HCT116 (cell line): ENCODE measurements at regions not wholly inside any gene's neighbourhood (a gene's known extent, or its start where the extent isn't known, plus 50 kb on each side); places are given as distances from the start of the nearest gene placed in this dataset.

Experiments used
- ATAC-seq: fragments of 200-7000 bp; cut with Tn5 transposase; 2 replicates; pipeline ENCODE4 v1.9.1; 2020; ENCODE audit warnings: mild to moderate bottlenecking, moderate library complexity
- BruUV-seq: library from RNA; stranded (reverse); fragments of 400-500 nt; replicated peaks from 2 replicates; lab custom pipeline; 2021; lab: Mats Ljungman, UMichigan
- CTCF ChIA-PET: fragments of 300-600 bp; sonication (Branson Sonifier 250); formaldehyde crosslinking; loops from one replicate; lab custom pipeline; 2021; ENCODE audit warnings: antibody characterized with exemption; lab: Charles Lee
- POLR2A ChIA-PET: fragments of 300-600, 350-600 bp; sonication (Branson Sonifier 250); formaldehyde crosslinking; loops from one replicate; lab custom pipeline; 2021; ENCODE audit warnings: antibody characterized with exemption; lab: Charles Lee
- RAD21 ChIA-PET, 2 experiments: fragments of 300-600 bp; sonication (Branson Sonifier 250); formaldehyde crosslinking; loops; one replicate each; lab custom pipeline; 2023; ENCODE audit warnings: low total read pairs in 2 of 2; ENCODE audit not compliant: uncharacterized antibody in 2 of 2, unreplicated experiment in 2 of 2, low non-redundant PET in 1 of 2; lab: Charles Lee
- DNase-seq: peaks from one replicate; pipeline ENCODE4 v3.0.0-alpha.2; 2010; ENCODE audit warnings: low read depth, low spot score
- H2AFZ ChIP-seq: fragments of 200-600 bp; shearing (Covaris generic), sonication (generic); 2 replicates; pipeline ENCODE4 v1.6.1; 2017; ENCODE audit warnings: low read depth, mixed run types, mixed read lengths, antibody characterized with exemption, low read length; ENCODE audit not compliant: poor library complexity, severe bottlenecking
- H3K27ac ChIP-seq: 2 replicates; pipeline ENCODE4 v1.5.1; 2012; ENCODE audit warnings: low read depth, low read length
- H3K27me3 ChIP-seq: fragments of 200-600 bp; sonication (generic); 2 replicates; pipeline ENCODE4 v1.6.1; 2016; ENCODE audit warnings: mixed run types, low read length, mixed read lengths; ENCODE audit not compliant: insufficient read depth
- H3K36me3 ChIP-seq, 2 experiments: fragments of 200-500 bp in 1 of 2; fragments of 200-600 bp in 1 of 2; sonication (Bioruptor generic) in 1 of 2; sonication (generic) in 1 of 2; 2 replicates each; pipeline versions ENCODE4 v1.5.1 to v1.6.1; 2014 to 2016; ENCODE audit warnings: low read length in 2 of 2, inconsistent platforms in 1 of 2, mixed read lengths in 1 of 2, mixed run types in 1 of 2; ENCODE audit not compliant: insufficient read depth in 2 of 2, control insufficient read depth in 1 of 2
- H3K4me1 ChIP-seq, 2 experiments: fragments of 200-600 bp in 1 of 2; sonication (generic) in 1 of 2; 2 replicates each; pipeline versions ENCODE4 v1.5.1 to v1.6.1; 2012 to 2017; ENCODE audit warnings: low read length in 2 of 2, inconsistent platforms in 1 of 2, mild to moderate bottlenecking in 1 of 2, mixed read lengths in 1 of 2, mixed run types in 1 of 2, moderate library complexity in 1 of 2; ENCODE audit not compliant: insufficient read depth in 2 of 2, control insufficient read depth in 1 of 2
- H3K4me2 ChIP-seq: fragments of 200-600 bp; sonication (generic); 2 replicates; pipeline ENCODE4 v1.6.1; 2017; ENCODE audit warnings: mixed run types, low read length, mixed read lengths
- H3K4me3 ChIP-seq, 2 experiments: fragments of 200-600 bp in 1 of 2; sonication (generic) in 1 of 2; replicated peaks in 1 of 2; 2 replicates each; pipeline ENCODE4 v1.5.1; 2011 to 2016; ENCODE audit warnings: low read length in 2 of 2, control low read depth in 1 of 2, low read depth in 1 of 2, mild to moderate bottlenecking in 1 of 2, mixed read lengths in 1 of 2, mixed run types in 1 of 2
- H3K79me2 ChIP-seq: fragments of 200-600 bp; sonication (generic); 2 replicates; pipeline ENCODE4 v1.6.1; 2017; ENCODE audit warnings: mild to moderate bottlenecking, mixed run types, low read length, moderate library complexity, mixed read lengths; ENCODE audit not compliant: insufficient read depth
- H3K9ac ChIP-seq: fragments of 200-600 bp; sonication (generic); 2 replicates; pipeline ENCODE4 v1.6.1; 2016; ENCODE audit warnings: low read length, mixed read lengths
- H3K9me2 ChIP-seq: fragments of 200-600 bp; sonication (generic), shearing (Covaris generic); 2 replicates; pipeline ENCODE4 v1.6.1; 2017; ENCODE audit warnings: mixed run types, mild to moderate bottlenecking, moderate library complexity; ENCODE audit not compliant: insufficient read depth
- H3K9me3 ChIP-seq, 2 experiments: fragments of 200-500 bp in 1 of 2; fragments of 200-600 bp in 1 of 2; sonication (Bioruptor generic) in 1 of 2; sonication (generic) in 1 of 2; 2 replicates each; pipeline ENCODE4 v1.6.1; 2014 to 2017; ENCODE audit warnings: low read length in 2 of 2, mixed read lengths in 2 of 2, inconsistent platforms in 1 of 2, low read depth in 1 of 2, mild to moderate bottlenecking in 1 of 2, mixed run types in 1 of 2, moderate library complexity in 1 of 2; ENCODE audit not compliant: control insufficient read depth in 1 of 2, insufficient read depth in 1 of 2
- H4K20me1 ChIP-seq: fragments of 200-600 bp; sonication (generic), shearing (Covaris generic); 2 replicates; pipeline ENCODE4 v1.6.1; 2017; ENCODE audit warnings: mixed run types, mild to moderate bottlenecking, moderate library complexity; ENCODE audit not compliant: insufficient read depth
- ATF3 ChIP-seq: IDR thresholded peaks from 2 replicates; pipeline ENCODE4 v1.6.1; 2012
- CBX3 ChIP-seq: IDR thresholded peaks from 2 replicates; pipeline ENCODE4 v1.6.1; 2012; ENCODE audit warnings: low read depth
- CEBPB ChIP-seq: IDR thresholded peaks from 2 replicates; pipeline ENCODE4 v1.6.1; 2012; ENCODE audit warnings: low read depth
- EGR1 ChIP-seq: IDR thresholded peaks from 2 replicates; pipeline ENCODE4 v1.6.1; 2012; ENCODE audit warnings: low read depth
- ELF1 ChIP-seq: IDR thresholded peaks from 2 replicates; pipeline ENCODE4 v1.6.1; 2012; ENCODE audit warnings: low read depth, borderline replicate concordance
- POLR2A ChIP-seq: IDR thresholded peaks from 2 replicates; pipeline ENCODE4 v1.7.0; 2011; ENCODE audit warnings: borderline replicate concordance; ENCODE audit not compliant: insufficient read depth, insufficient read length; ENCODE audit errors: extremely low read depth
- POLR2AphosphoS5 ChIP-seq: IDR thresholded peaks from 2 replicates; pipeline ENCODE4 v1.6.1; 2011; ENCODE audit warnings: mild to moderate bottlenecking, low read depth, low read length, moderate library complexity
- REST ChIP-seq: IDR thresholded peaks from 2 replicates; pipeline ENCODE4 v1.6.1; 2012; ENCODE audit warnings: low read depth
- SIN3A ChIP-seq: IDR thresholded peaks from 2 replicates; pipeline ENCODE4 v1.6.1; 2012; ENCODE audit warnings: low read depth
- YY1 ChIP-seq: IDR thresholded peaks from 2 replicates; pipeline ENCODE4 v1.6.1; 2011; ENCODE audit warnings: low read length, low read depth, moderate library complexity, mild to moderate bottlenecking; ENCODE audit not compliant: insufficient replicate concordance; ENCODE audit errors: extremely low read depth
- ZFX ChIP-seq: fragments of 450-650 bp; IDR thresholded peaks from 2 replicates; pipeline ENCODE4 v1.6.1; 2017
- intact Hi-C: fragments of 100-400 bp; cut with micrococcal nuclease; formaldehyde crosslinking; loops from 2 replicates; pipeline ENCODE4 v1.10.0; 2022

GRCh38 chr10:3509355-3509754 lies 275.7 kb downstream of the KLF6 start (continued):
- TF ChIP-seq ATF3, result no peak
- no peak for TF ChIP-seq ZFX
- no peak for TF ChIP-seq POLR2AphosphoS5
- TF ChIP-seq POLR2A, result no peak

- RAD21 ChIA-PET, result no interaction called here
- no peaks in the 10 kb centered on the region for H4K20me1 ChIP-seq
- intact Hi-C loops, result no loop called here
- no peaks in the 10 kb centered on the region for H3K36me3 ChIP-seq
- ATAC-seq (no peak), DNase-seq (no peak)
- CTCF ChIA-PET, result no interaction called here
- TF ChIP-seq ELF1 (no peak), CEBPB (no peak), YY1 (no peak), ATF3 (no peak), EGR1 (no peak), SIN3A (no peak), REST (no peak), POLR2A (no peak), CBX3 (no peak)
- no TSS peak for BruUV-seq
- no peaks in the 10 kb centered on the region for H3K27me3 ChIP-seq
- H3K9me3 ChIP-seq, result no peaks in the 10 kb centered on the region
- POLR2A ChIA-PET, result no interaction called here
- no peak overlapping the region for H2AFZ ChIP-seq
- no peaks in the 10 kb centered on the region for H3K79me2 ChIP-seq
- H3K9me2 ChIP-seq, result no peaks in the 10 kb centered on the region
- H3K9ac ChIP-seq, result no peak overlapping the region
- H3K27ac ChIP-seq, result no peak overlapping the region
- H3K4me3 ChIP-seq, result no peak overlapping the region
- H3K4me1 ChIP-seq, result no peaks in the 10 kb centered on the region
- no peak overlapping the region for H3K4me2 ChIP-seq
Measured at GRCh38 chr10:3503299-3503698, 281.7 kb downstream of the KLF6 start.
